Brain microvascular endothelial cell (primary cell): ENCODE measurements at regions not wholly inside any gene's neighbourhood (a gene's known extent, or its start where the extent isn't known, plus 50 kb on each side); places are given as distances from the start of the nearest gene placed in this dataset.
"Not testable (repeated sequence)": the region's sequence is repeated elsewhere in the genome, so short reads cannot be mapped to it uniquely, and the experiment has no call there.

Experiments
- DNase-seq: peaks from one replicate; pipeline ENCODE4 v3.0.0-alpha.2; 2020
- H3K27ac ChIP-seq: fragments of 250-450 bp; sonication (Bioruptor Pico); 2 replicates; pipeline ENCODE4 v1.5.1; 2020; ENCODE audit warnings: mild to moderate bottlenecking, moderate library complexity
- H3K27me3 ChIP-seq: fragments of 250-450 bp; sonication (Bioruptor Pico); replicated peaks from 2 replicates; pipeline ENCODE4 v1.5.1; 2020; ENCODE audit warnings: mild to moderate bottlenecking
- H3K36me3 ChIP-seq: fragments of 250-450 bp; sonication (Bioruptor Pico); replicated peaks from 2 replicates; pipeline ENCODE4 v1.5.1; 2020; ENCODE audit warnings: mild to moderate bottlenecking
- H3K4me3 ChIP-seq: 2 replicates; pipeline ENCODE4 v1.5.1; 2011; ENCODE audit warnings: low read depth, mild to moderate bottlenecking, control low read depth, low read length, moderate library complexity
- in situ Hi-C: cut with HindIII; loops from 2 replicates; pipeline ENCODE4 v1.10.0; 2017; ENCODE audit warnings: low sequenced_read_pairs, low pct_ligation_motif_present
- TF ChIP-seq, protein P1 (sequence below): IDR thresholded peaks from 2 replicates; pipeline ENCODE4 v1.5.1; 2011; ENCODE audit warnings: low read depth, mild to moderate bottlenecking, moderate library complexity, low read length, control low read depth, inconsistent platforms; ENCODE audit errors: missing control alignments

DNA sequence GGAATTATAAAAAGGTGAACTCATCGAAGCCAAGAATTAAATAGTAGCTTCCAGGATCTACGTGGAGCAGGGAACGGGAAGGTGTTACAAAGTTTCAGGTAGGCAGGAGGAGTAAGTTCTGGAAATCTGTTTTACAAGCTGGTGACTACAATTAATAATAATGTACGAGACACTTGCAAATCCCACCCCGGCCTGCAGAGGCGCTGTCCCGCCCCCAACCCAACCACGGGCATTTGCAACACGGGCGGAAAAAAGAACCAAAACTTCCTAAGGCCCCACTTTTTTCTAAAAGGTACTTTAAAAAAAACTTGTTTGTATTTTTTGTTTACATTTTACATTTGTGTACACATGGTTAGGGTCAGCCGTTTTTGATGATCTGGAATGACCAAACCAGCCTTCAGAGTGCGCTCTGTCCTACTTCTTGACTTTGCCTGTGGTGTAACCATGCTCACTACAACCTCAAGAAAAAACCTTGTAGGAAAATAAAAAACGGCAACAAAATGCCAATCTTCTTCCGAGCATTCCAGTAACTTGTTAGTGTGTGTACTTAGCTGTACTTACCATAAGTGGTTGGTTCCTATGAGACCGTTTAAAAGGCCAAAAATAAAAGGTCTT is 449.6 kb upstream of the B3GAT1 start:
- Histone ChIP-seq H3K27me3 (no peaks in the 10 kb centered on the region), H3K27ac (no peak overlapping the region), H3K4me3 (no peak overlapping the region), H3K36me3 (no peaks in the 10 kb centered on the region)
- DNase-seq: no peak
- TF ChIP-seq, protein P1, sequence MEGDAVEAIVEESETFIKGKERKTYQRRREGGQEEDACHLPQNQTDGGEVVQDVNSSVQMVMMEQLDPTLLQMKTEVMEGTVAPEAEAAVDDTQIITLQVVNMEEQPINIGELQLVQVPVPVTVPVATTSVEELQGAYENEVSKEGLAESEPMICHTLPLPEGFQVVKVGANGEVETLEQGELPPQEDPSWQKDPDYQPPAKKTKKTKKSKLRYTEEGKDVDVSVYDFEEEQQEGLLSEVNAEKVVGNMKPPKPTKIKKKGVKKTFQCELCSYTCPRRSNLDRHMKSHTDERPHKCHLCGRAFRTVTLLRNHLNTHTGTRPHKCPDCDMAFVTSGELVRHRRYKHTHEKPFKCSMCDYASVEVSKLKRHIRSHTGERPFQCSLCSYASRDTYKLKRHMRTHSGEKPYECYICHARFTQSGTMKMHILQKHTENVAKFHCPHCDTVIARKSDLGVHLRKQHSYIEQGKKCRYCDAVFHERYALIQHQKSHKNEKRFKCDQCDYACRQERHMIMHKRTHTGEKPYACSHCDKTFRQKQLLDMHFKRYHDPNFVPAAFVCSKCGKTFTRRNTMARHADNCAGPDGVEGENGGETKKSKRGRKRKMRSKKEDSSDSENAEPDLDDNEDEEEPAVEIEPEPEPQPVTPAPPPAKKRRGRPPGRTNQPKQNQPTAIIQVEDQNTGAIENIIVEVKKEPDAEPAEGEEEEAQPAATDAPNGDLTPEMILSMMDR: no peak
- in situ Hi-C loops: no loop called here

DNA sequence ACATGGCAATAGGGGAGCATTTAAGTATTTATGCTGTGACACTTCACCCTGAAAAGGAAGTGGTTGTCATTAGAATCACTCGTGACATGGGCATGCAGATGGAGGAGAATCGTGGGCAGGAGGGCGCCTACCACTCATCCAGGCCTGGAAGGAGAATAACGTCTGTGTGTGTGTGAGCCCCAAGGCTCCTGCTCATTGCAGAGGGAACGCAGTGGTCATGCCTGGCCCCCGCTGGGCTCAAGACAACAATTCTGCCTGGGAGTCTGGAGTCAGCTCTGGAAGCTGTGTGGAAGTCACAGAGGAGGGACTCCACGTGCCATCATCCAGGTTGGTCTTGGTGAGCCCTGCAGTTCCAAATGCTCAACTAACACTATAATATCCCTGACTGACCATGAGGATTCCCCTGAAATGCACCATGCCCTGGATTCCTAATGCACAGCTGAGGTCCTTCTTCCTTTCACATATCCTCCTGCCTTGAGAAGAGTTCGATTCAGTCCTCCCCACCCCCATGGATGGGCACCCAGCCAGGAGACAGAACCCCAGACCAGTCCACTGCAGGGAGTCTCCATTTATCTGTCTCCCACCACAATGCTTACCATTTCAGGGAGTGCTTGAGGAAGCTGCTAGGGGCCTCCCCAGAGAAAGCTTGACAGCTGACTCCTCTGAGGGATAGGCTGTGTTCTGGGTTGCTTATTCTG is 446.9 kb upstream of the B3GAT1 start:
- H3K36me3 ChIP-seq: no peaks in the 10 kb centered on the region
- no peak for DNase-seq
- no peak overlapping the region for H3K4me3 ChIP-seq
- TF ChIP-seq, protein P1: no peak
- no peaks in the 10 kb centered on the region for H3K27me3 ChIP-seq
- H3K27ac ChIP-seq: no peak overlapping the region
- in situ Hi-C loops: no loop called here

DNA sequence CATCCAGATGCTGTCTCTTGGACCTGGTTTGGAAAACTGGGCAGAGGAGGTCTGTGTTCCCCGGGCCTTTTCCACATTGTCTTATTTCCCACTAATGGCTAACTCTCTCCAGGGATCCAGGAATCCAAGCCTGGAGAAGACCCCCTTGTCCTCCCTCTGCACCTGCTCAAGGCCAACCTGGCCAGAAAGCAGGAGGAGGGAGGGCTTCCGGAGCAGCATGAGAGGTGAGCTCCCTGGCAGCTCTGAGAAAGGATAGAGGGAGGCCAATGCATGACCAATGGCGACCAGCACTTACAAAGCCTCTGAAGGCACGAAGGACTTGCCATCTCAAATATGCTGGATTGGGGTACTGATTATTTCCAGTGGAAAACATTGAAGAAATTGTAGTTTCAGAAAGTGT is 445.0 kb upstream of the B3GAT1 start:
- no peak overlapping the region for H3K4me3 ChIP-seq

DNA sequence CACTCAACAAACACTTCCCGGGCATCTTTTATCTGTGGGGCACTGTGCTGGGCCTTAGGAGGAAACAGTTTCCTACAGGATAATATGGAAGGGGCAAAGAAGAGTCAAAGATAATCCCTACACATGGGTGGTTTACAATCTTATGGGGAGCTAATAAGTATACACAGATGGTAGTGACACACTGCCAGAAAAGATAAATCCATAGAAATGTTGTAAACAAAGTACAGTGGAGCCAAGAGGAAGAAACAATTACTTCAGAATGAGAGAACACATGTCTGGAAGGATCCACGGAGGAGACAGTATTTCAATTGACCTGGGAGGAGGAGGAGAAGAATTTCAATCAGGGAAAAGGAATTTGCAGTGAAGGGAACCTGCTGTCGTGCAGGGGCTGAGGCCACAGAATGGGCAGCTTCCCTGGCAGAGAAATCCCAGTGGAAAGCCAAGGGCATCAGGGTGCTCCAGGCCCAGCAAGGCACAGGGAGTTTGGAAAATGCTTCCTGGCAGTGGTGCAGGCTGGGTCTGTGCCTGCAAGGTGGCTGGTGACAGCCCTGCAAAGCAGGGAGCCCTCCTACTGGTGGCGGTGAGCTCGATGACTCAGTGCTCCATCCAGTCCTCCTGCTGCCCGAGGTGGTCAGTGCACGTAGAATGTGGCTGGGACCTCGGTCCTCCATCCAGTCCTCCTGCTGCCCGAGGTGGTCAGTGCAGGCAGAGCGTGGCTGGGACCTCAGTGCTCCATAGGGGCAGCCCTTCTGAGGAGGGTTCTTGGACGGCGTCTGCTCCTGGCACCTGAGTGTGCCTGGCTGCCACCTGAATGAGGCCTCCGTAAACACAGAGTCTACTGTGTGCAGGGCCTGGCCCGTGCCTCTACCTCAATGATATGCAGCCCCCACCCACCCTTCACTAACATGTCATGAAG is 444.3 kb upstream of the B3GAT1 start:
- in situ Hi-C loops: no loop called here
- Histone ChIP-seq H3K27ac (no peak overlapping the region), H3K4me3 (no peak overlapping the region), H3K27me3 (no peaks in the 10 kb centered on the region), H3K36me3 (no peaks in the 10 kb centered on the region)
- DNase-seq: no peak
- TF ChIP-seq, protein P1: no peak

More for the DNA sequence above, 445.0 kb upstream of the B3GAT1 start:
- TF ChIP-seq, protein P1: no peak
- no peaks in the 10 kb centered on the region for H3K36me3 ChIP-seq
- H3K27ac ChIP-seq: no peak overlapping the region
- in situ Hi-C loops: no loop called here
- no peaks in the 10 kb centered on the region for H3K27me3 ChIP-seq
- DNase-seq: no peak

DNA sequence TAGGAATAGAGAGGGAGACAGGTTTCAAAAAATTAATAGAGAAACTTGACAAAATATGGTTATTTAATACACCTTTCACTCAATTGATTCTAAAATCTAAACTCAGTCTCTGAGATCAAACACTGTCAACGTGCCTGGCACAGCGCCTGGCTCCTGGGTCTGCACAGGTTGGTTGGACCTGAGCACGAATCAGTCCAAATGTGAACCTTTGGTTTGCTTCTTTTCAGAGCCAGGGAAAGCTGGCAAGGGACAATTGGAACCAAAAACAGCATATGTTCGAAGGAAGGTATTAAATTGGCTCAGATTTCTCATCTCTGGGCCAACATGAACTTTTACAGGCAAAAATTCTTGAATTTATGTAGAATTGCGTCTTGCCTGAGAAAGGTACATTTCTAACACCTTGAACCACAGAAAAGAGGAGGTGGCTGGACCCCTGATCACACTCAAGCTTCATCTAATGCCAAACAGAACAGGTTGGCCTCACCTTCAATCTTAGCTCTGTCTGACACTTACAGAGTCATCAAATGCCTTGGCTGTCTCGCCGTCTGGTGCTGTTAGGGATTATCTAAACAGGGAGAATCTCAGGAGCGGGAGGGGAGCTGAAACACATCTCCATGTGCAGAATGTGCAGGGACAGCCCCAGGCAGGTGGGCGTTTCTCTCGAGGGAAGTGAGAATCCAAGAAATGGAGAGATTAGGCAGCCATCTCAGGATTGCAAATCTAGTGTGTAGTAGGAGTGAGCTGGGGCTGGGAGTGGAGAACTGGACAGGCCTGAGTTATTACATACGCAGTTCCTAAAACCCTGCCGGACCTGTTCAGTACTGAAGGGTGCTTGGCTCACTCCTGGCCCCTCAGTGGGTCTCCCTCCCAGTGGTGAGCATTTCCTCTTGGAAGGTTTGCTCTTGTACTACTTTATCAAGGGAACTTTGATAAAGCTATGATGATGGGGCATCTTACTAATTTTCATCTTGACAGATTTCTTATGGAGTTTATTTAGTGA is 442.2 kb upstream of the B3GAT1 start:
- TF ChIP-seq, protein P1: no peak
- DNase-seq: no peak
- Histone ChIP-seq H3K36me3 (no peaks in the 10 kb centered on the region), H3K27ac (no peak overlapping the region), H3K4me3 (no peak overlapping the region), H3K27me3 (no peaks in the 10 kb centered on the region)
- in situ Hi-C loops: no loop called here

DNA sequence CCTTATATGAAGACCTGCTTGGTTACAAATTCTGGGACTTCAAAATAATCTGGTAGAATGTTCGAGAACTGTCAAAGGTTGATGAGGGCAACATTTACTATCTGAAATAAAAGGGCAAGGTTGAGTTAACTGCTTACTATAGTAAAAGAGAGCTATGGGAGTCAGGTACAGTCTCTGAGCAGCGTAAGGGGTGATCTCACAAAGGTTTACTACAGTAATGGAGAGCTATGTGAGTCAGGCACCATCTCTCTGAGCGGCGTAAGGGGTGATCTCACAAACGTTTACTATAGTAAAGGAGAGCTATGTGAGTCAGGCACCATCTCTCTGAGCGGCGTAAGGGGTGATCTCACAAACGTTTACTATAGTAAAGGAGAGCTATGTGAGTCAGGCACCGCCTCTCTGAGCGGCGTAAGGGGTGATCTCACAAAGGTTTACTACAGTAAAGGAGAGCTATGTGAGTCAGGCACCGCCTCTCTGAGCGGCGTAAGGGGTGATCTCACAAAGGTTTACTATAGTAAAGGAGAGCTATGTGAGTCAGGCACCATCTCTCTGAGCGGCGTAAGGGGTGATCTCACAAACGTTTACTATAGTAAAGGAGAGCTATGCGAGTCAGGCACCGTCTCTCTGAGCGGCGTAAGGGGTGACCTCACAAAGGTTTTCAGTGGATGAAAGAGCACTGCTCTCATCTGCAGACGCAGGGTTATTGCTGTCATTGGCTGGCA is 439.6 kb upstream of the B3GAT1 start:
- H3K4me3 ChIP-seq, H3K27me3 ChIP-seq, H3K27ac ChIP-seq, H3K36me3 ChIP-seq, in situ Hi-C loops: not testable (repeated sequence)
- DNase-seq: peak; percentile 2
